ENCODE measurements at regions not wholly inside any gene's neighbourhood (a gene's known extent, or its start where the extent isn't known, plus 50 kb on each side); places are given as distances from the start of the nearest gene placed in this dataset.

- POLR2A ChIA-PET: no interaction called here
- Histone ChIP-seq H3K4me1 (replicated peaks in 1 of 2; ENCODE audit: control insufficient read depth in 2 of 2, insufficient read depth in 2 of 2, low read length in 2 of 2) (no peaks in the 10 kb centered on the region), H3K4me3 (no peak overlapping the region), H3K9me1 (ENCODE audit: control insufficient read depth, insufficient read depth, low read length) (no peaks in the 10 kb centered on the region), H4K20me1 (replicated peaks; ENCODE audit: control insufficient read depth, insufficient read depth, low read length) (no peaks in the 10 kb centered on the region), H3K36me3 (ENCODE audit: control insufficient read depth, insufficient read depth, low read length) (no peaks in the 10 kb centered on the region), H3K27ac (ENCODE audit: extremely low read depth, low read depth, low read length) (no peak overlapping the region), H3K9ac (ENCODE audit: insufficient read depth in 1 of 2, low read depth in 2 of 2, low read length in 2 of 2) (no peak overlapping the region), H3K4me2 (ENCODE audit: insufficient read depth, low read length) (no peak overlapping the region), H3K27me3 (ENCODE audit: control insufficient read depth in 2 of 2, insufficient read depth in 2 of 2, low read length in 2 of 2) (no peaks in the 10 kb centered on the region), H3K79me2 (ENCODE audit: control insufficient read depth, insufficient read depth, low read length) (no peaks in the 10 kb centered on the region), H3K9me3 (replicated peaks; ENCODE audit: control insufficient read depth, insufficient read depth, low read depth, low read length) (no peaks in the 10 kb centered on the region), H2AFZ (ENCODE audit: low read depth, low read length) (no peak overlapping the region)
- TF ChIP-seq OTX1 (CRISPR knock-in tag; IDR thresholded peaks at IDR 0.05) (no peak), ZNF316 (IDR thresholded peaks at IDR 0.05) (no peak), ZNF347 (CRISPR knock-in tag; IDR thresholded peaks at IDR 0.05; ENCODE audit: low read depth) (no peak), NR3C1 (CRISPR knock-in tag; IDR thresholded peaks at IDR 0.05) (no peak), CCNT2 (IDR thresholded peaks at IDR 0.05; ENCODE audit: borderline replicate concordance, extremely low read depth, insufficient read length, low read depth, low read length) (no peak), ELK1 (CRISPR knock-in tag; IDR thresholded peaks at IDR 0.05) (no peak), TEAD1 (CRISPR knock-in tag; IDR thresholded peaks at IDR 0.05) (no peak), ATF3 (IDR thresholded peaks at IDR 0.05) (no peak), ATF3 (CRISPR knock-in tag; conservative IDR thresholded peaks at IDR 0.05) (no peak), ATF2 (CRISPR knock-in tag; IDR thresholded peaks at IDR 0.05) (no peak)
- ATAC-seq (no peak), FAIRE-seq (no peak), DNase-seq (ENCODE audit: extremely low read depth in 1 of 4, low spot score in 3 of 4) (no peak)
- WGBS (ENCODE audit: insufficient coverage, low coverage, missing lambda C conversion rate): 0% methylated on average over 3 of the region's 3 CpGs
- CTCF ChIA-PET (ENCODE audit: low intra/inter-chr PET ratio): no interaction called here
- in situ Hi-C loops (cut with MboI): no loop called here
- intact Hi-C loops (cut with micrococcal nuclease): no loop called here
- BruUV-seq (replicated peaks): no TSS peak
Measured at GRCh38 chr1:170414989-170415709, 116.8 kb upstream of the GORAB start.
